ENCODE measurements at regions not wholly inside any gene's neighbourhood (a gene's known extent, or its start where the extent isn't known, plus 50 kb on each side); places are given as distances from the start of the nearest gene placed in this dataset.

- DNase-seq (ENCODE audit: low read depth, low spot score) = no peak
Measured at GRCh38 chr1:29786195-29786594, 549.9 kb downstream of the PTPRU start.

GRCh38 chr1:29785554-29785953, 549.2 kb downstream of the PTPRU start:
- DNase-seq (ENCODE audit: low read depth, low spot score) = no peak

- DNase-seq (ENCODE audit: low read depth, low spot score) = no peak
Measured at GRCh38 chr1:29785137-29785527, 548.8 kb downstream of the PTPRU start.

GRCh38 chr1:29784276-29785136, 548.2 kb downstream of the PTPRU start:
- no peak for DNase-seq (ENCODE audit: low read depth, low spot score)

GRCh38 chr1:29783508-29784275, 547.4 kb downstream of the PTPRU start:
- no peak for DNase-seq (ENCODE audit: low read depth, low spot score)

- DNase-seq (ENCODE audit: low read depth, low spot score) = no peak
Measured at GRCh38 chr1:29782846-29783507, 546.7 kb downstream of the PTPRU start.

GRCh38 chr1:29779146-29779545, 542.8 kb downstream of the PTPRU start:
- DNase-seq (ENCODE audit: low read depth, low spot score) = no peak

GRCh38 chr1:29777522-29777921, 541.2 kb downstream of the PTPRU start:
- DNase-seq (ENCODE audit: low read depth, low spot score) = no peak

GRCh38 chr1:29774355-29774754, 538.0 kb downstream of the PTPRU start:
- DNase-seq (ENCODE audit: low read depth, low spot score) = no peak

- no peak for DNase-seq (ENCODE audit: low read depth, low spot score)
Measured at GRCh38 chr1:29772584-29773100, 536.3 kb downstream of the PTPRU start.

GRCh38 chr1:29767769-29768425, 531.6 kb downstream of the PTPRU start:
- DNase-seq (ENCODE audit: low read depth, low spot score) = no peak

GRCh38 chr1:29767088-29767685, 530.9 kb downstream of the PTPRU start:
- no peak for DNase-seq (ENCODE audit: low read depth, low spot score)

- DNase-seq (ENCODE audit: low read depth, low spot score) = no peak
Measured at GRCh38 chr1:29762635-29763034, 526.3 kb downstream of the PTPRU start.

- DNase-seq (ENCODE audit: low read depth, low spot score) = no peak
Measured at GRCh38 chr1:29761159-29761928, 525.0 kb downstream of the PTPRU start.

GRCh38 chr1:29760067-29760564, 523.8 kb downstream of the PTPRU start:
- DNase-seq (ENCODE audit: low read depth, low spot score) = no peak

- no peak for DNase-seq (ENCODE audit: low read depth, low spot score)
Measured at GRCh38 chr1:29758781-29759499, 522.6 kb downstream of the PTPRU start.

GRCh38 chr1:29757866-29758780, 521.8 kb downstream of the PTPRU start:
- DNase-seq (ENCODE audit: low read depth, low spot score) = no peak
